Testis (tissue), 2 donors: ENCODE measurements at regions not wholly inside any gene's neighbourhood (a gene's known extent, or its start where the extent isn't known, plus 50 kb on each side); places are given as distances from the start of the nearest gene placed in this dataset.

Experiments
- POLR2A ChIP-seq: fragments of 450-650 bp; IDR thresholded peaks from one replicate; pipeline ENCODE4 v1.6.1; 2017; ENCODE audit warnings: antibody characterized with exemption, mild to moderate bottlenecking, moderate library complexity
- TF ChIP-seq, protein P1 (sequence below), 3 experiments: fragments of 450-650 bp in 2 of 3; fragments of 200-600 bp in 1 of 3; sonication (generic) in 1 of 3; IDR thresholded peaks; one replicate each; pipeline ENCODE4 v1.5.1; 2016 to 2019; ENCODE audit warnings: antibody characterized with exemption in 3 of 3, mild to moderate bottlenecking in 2 of 3, moderate library complexity in 1 of 3

DNA sequence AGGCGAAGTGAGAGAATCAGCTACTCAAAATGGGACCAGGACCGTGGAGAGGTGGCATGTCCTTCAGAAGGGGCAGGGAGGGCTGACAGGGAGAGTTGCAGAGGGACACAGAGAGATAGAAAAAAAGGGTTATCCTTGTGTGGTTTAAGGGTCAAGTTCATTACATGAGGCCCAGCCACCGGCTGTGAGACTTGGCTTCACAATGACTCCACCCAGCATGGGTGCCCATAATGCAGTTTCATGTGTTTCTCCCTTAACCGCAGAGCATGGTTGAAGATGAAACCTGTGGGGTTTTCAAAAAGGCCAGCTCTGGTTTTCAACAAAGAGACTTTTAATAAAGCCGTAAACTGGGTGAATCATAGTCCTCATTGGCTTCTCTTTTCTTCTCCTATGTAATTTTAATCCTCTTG is 164.6 kb downstream of the KLF5 start:
- TF ChIP-seq, protein P1, sequence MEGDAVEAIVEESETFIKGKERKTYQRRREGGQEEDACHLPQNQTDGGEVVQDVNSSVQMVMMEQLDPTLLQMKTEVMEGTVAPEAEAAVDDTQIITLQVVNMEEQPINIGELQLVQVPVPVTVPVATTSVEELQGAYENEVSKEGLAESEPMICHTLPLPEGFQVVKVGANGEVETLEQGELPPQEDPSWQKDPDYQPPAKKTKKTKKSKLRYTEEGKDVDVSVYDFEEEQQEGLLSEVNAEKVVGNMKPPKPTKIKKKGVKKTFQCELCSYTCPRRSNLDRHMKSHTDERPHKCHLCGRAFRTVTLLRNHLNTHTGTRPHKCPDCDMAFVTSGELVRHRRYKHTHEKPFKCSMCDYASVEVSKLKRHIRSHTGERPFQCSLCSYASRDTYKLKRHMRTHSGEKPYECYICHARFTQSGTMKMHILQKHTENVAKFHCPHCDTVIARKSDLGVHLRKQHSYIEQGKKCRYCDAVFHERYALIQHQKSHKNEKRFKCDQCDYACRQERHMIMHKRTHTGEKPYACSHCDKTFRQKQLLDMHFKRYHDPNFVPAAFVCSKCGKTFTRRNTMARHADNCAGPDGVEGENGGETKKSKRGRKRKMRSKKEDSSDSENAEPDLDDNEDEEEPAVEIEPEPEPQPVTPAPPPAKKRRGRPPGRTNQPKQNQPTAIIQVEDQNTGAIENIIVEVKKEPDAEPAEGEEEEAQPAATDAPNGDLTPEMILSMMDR (IDR thresholded peaks at IDR 0.05), result no peak
- TF ChIP-seq POLR2A, result no peak
